ENCODE measurements at regions not wholly inside any gene's neighbourhood (a gene's known extent, or its start where the extent isn't known, plus 50 kb on each side); places are given as distances from the start of the nearest gene placed in this dataset.

DNA sequence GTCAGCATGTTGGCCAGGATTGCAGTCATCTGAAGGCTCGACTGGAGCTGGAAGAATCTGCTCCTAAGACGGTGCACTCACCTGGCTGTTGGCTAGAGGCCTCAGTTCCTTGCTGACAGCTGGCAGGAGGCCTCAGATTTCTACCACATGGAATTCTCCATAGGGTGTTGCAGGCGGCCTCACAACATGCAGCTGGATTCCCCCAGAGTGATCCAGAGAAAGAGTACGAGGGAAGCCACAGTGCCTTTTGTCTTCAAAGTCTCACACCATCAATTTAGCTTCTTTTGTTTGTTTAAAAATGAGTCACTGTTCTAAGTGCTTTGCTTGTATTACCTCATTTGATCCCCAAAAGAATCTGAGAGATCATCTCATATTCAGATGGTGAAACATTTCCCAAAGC, 65.5 kb upstream of the FYN start:
- Histone ChIP-seq H3K27ac (no peak overlapping the region), H3K27me3 (ENCODE audit: insufficient read depth, low read depth, severe bottlenecking) (no peaks in the 10 kb centered on the region), H3K9me3 (ENCODE audit: severe bottlenecking) (no peaks in the 10 kb centered on the region), H3K36me3 (no peaks in the 10 kb centered on the region), H3K4me3 (ENCODE audit: low read depth, low read length) (no peak overlapping the region)
- TF ChIP-seq, protein P1, sequence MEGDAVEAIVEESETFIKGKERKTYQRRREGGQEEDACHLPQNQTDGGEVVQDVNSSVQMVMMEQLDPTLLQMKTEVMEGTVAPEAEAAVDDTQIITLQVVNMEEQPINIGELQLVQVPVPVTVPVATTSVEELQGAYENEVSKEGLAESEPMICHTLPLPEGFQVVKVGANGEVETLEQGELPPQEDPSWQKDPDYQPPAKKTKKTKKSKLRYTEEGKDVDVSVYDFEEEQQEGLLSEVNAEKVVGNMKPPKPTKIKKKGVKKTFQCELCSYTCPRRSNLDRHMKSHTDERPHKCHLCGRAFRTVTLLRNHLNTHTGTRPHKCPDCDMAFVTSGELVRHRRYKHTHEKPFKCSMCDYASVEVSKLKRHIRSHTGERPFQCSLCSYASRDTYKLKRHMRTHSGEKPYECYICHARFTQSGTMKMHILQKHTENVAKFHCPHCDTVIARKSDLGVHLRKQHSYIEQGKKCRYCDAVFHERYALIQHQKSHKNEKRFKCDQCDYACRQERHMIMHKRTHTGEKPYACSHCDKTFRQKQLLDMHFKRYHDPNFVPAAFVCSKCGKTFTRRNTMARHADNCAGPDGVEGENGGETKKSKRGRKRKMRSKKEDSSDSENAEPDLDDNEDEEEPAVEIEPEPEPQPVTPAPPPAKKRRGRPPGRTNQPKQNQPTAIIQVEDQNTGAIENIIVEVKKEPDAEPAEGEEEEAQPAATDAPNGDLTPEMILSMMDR (IDR thresholded peaks at IDR 0.05; ENCODE audit: low read depth, low read length), result no peak
- no peak for DNase-seq

DNA sequence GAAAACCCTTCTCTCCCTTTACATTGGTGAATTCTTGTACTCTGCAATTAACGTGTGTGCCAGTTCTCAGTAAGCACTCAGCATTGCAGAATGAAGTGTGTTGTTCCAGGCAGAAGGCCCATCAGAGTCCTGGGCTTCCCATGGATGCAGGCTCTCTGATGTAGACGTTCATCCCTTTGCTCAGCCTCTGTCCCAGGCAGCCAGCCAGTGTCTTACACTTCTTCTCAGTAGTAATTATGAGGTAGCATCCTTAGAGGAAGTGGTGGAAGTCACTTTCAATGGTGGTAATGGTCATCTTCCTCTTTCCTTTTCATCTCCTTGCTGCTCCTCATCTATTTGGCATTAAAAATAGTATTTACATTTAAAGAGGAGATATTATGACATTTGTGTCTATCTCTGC, 66.7 kb upstream of the FYN start:
- no peak overlapping the region for H3K4me3 ChIP-seq (ENCODE audit: low read depth, low read length)
- TF ChIP-seq, protein P1 (IDR thresholded peaks at IDR 0.05; ENCODE audit: low read depth, low read length), result no peak
- H3K27me3 ChIP-seq (ENCODE audit: insufficient read depth, low read depth, severe bottlenecking), result no peaks in the 10 kb centered on the region
- H3K36me3 ChIP-seq, result no peaks in the 10 kb centered on the region
- no peak for DNase-seq
- no peak overlapping the region for H3K27ac ChIP-seq
- H3K9me3 ChIP-seq (ENCODE audit: severe bottlenecking), result no peaks in the 10 kb centered on the region

DNA sequence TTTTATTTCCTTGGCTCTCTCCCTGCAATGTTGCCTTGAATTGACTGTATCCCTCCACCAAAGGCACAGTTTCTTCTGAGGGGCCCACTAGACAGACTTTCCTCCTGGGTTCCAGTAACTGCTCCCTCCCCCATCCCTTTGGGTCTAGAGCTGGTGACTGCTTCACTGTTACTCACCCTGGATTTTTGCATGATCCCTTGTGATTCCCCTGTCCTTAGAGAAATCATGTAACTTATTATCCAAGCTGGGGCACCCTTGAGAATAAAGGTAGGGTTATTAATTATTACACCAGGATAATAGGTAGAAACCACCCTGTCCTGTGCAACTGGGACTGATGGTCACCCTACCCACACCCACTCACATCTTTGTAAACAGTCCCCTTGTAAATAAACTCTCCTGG, 67.5 kb upstream of the FYN start:
- no peak overlapping the region for H3K27ac ChIP-seq
- TF ChIP-seq, protein P1 (IDR thresholded peaks at IDR 0.05; ENCODE audit: low read depth, low read length), result no peak
- no peak for DNase-seq
- no peaks in the 10 kb centered on the region for H3K9me3 ChIP-seq (ENCODE audit: severe bottlenecking)
- H3K27me3 ChIP-seq (ENCODE audit: insufficient read depth, low read depth, severe bottlenecking), result no peaks in the 10 kb centered on the region
- H3K36me3 ChIP-seq, result no peaks in the 10 kb centered on the region
- no peak overlapping the region for H3K4me3 ChIP-seq (ENCODE audit: low read depth, low read length)

DNA sequence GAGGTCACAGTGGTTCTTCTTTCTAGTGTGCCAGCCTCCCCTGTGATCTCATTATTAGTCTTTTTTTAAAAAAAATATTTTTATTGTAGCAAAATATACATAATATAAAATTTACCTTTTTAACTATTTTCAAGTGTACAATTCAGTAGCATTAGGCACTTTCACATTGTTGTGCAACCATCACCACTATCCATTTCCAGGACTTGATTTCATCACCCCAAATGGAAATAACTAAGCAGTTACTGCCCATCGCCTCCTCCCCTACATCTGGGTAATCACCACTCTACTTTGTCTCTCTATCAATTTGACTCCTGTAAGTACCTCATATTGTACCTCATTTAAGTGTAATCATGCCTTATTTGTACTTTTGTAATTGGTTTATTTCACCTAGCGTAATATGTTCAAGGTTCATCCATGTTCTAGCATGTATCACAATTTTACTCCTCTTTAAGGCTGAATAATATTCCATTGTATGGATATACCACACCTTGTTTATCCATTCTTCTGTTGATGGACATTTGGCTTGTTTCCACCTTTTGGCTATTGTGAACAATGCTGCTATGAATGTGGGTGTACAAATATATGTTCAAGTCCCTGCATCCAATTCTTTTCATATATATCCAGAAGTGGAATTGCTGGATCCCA, 68.6 kb upstream of the FYN start:
- H3K27ac ChIP-seq, result no peak overlapping the region
- no peaks in the 10 kb centered on the region for H3K27me3 ChIP-seq (ENCODE audit: insufficient read depth, low read depth, severe bottlenecking)
- no peak for DNase-seq
- H3K4me3 ChIP-seq (ENCODE audit: low read depth, low read length), result no peak overlapping the region
- TF ChIP-seq, protein P1 (IDR thresholded peaks at IDR 0.05; ENCODE audit: low read depth, low read length), result no peak
- H3K36me3 ChIP-seq, result no peaks in the 10 kb centered on the region
- H3K9me3 ChIP-seq (ENCODE audit: severe bottlenecking), result no peaks in the 10 kb centered on the region

DNA sequence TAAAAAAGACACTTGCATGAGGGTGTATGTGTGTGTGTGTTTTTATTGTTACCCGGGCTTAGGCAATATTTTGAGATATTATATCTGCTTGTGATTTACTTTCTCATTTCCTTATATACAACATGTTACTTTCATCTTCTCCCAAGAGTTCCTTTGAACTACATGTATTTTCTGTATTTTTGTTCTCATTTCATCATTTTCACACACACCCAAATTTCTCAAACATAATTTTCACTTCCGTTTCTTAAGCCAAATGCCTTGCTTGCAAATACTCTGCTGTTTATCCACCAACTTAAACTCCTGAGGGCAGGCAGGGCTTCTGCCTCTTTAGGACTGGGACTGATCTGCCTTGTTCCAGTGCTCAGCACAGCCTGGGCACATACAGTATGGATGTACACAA, 69.3 kb upstream of the FYN start:
- TF ChIP-seq, protein P1 (IDR thresholded peaks at IDR 0.05; ENCODE audit: low read depth, low read length), result no peak
- DNase-seq, result no peak
- Histone ChIP-seq H3K27me3 (ENCODE audit: insufficient read depth, low read depth, severe bottlenecking) (no peaks in the 10 kb centered on the region), H3K9me3 (ENCODE audit: severe bottlenecking) (no peaks in the 10 kb centered on the region), H3K27ac (no peak overlapping the region), H3K4me3 (ENCODE audit: low read depth, low read length) (no peak overlapping the region), H3K36me3 (no peaks in the 10 kb centered on the region)

DNA sequence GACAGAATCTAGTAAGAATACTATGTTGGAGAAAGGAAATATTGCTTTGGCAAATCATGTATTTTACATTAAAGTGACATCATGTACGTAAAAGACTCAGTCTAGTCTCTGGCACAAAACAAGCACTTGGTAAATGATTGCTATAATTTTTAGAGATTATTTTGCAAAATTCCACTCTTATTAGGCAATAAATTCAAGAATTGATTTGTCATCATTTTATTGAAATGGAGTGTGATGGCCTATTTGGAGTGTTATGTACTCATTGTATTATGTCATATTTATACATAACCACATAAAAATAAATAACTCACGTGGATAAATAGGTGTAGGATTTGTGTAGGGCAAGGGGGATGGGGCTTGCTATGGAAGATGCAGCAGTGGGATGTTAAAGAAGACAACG, 70.0 kb upstream of the FYN start:
- Histone ChIP-seq H3K27me3 (ENCODE audit: insufficient read depth, low read depth, severe bottlenecking) (no peaks in the 10 kb centered on the region), H3K9me3 (ENCODE audit: severe bottlenecking) (no peaks in the 10 kb centered on the region), H3K27ac (no peak overlapping the region), H3K36me3 (no peaks in the 10 kb centered on the region), H3K4me3 (ENCODE audit: low read depth, low read length) (no peak overlapping the region)
- TF ChIP-seq, protein P1 (IDR thresholded peaks at IDR 0.05; ENCODE audit: low read depth, low read length), result no peak
- DNase-seq, result no peak

Data from WERI-Rb-1 (cell line).